OCI-LY7 (cell line): ENCODE measurements at regions not wholly inside any gene's neighbourhood (a gene's known extent, or its start where the extent isn't known, plus 50 kb on each side); places are given as distances from the start of the nearest gene placed in this dataset.
"Not testable (repeated sequence)": the region's sequence is repeated elsewhere in the genome, so short reads cannot be mapped to it uniquely, and the experiment has no call there.

ENCODE experiments used
- BruUV-seq: library from RNA; stranded (reverse); fragments of 400-500 nt; replicated peaks from 2 replicates; lab custom pipeline; 2021; lab: Mats Ljungman, UMichigan
- CTCF ChIA-PET: fragments of 300-600 bp; sonication (Branson Sonifier 250); formaldehyde crosslinking; loops from one replicate; lab custom pipeline; 2022; ENCODE audit warnings: antibody characterized with exemption; ENCODE audit not compliant: unreplicated experiment; lab: Charles Lee
- POLR2A ChIA-PET: fragments of 300-600 bp; sonication (Branson Sonifier 250); formaldehyde crosslinking; loops from one replicate; lab custom pipeline; 2022; ENCODE audit warnings: antibody characterized with exemption; lab: Charles Lee
- DNase-seq: peaks from one replicate; pipeline ENCODE4 v3.0.0-alpha.2; 2015; ENCODE audit warnings: low spot score
- H2AFZ ChIP-seq: fragments of 200-600 bp; sonication (generic), shearing (Covaris generic); 2 replicates; pipeline ENCODE4 v1.6.1; 2014; ENCODE audit warnings: mild to moderate bottlenecking, antibody characterized with exemption, low read length, moderate library complexity
- H3K27ac ChIP-seq: fragments of 200-600 bp; sonication (generic); 2 replicates; pipeline ENCODE4 v1.5.1; 2014; ENCODE audit warnings: mixed run types, low read depth, mild to moderate bottlenecking, moderate library complexity, low read length, inconsistent platforms; ENCODE audit not compliant: poor library complexity, severe bottlenecking
- H3K36me3 ChIP-seq: fragments of 200-600 bp; sonication (generic); 2 replicates; pipeline ENCODE4 v1.6.1; 2014; ENCODE audit warnings: mild to moderate bottlenecking, antibody characterized with exemption, low read length, moderate library complexity, mixed read lengths; ENCODE audit not compliant: insufficient read depth
- H3K4me1 ChIP-seq: fragments of 200-600 bp; sonication (generic); 2 replicates; pipeline ENCODE4 v1.5.1; 2014; ENCODE audit warnings: mild to moderate bottlenecking, low read length; ENCODE audit not compliant: insufficient read depth, poor library complexity, severe bottlenecking
- H3K4me2 ChIP-seq: fragments of 200-600 bp; sonication (generic); 2 replicates; pipeline ENCODE4 v1.6.1; 2014; ENCODE audit warnings: mild to moderate bottlenecking, low read length
- H3K4me3 ChIP-seq: fragments of 200-600 bp; sonication (generic); 2 replicates; pipeline ENCODE4 v1.5.1; 2014; ENCODE audit warnings: mild to moderate bottlenecking, low read depth, low read length; ENCODE audit not compliant: poor library complexity, severe bottlenecking
- H3K79me2 ChIP-seq: fragments of 200-600 bp; sonication (generic); 2 replicates; pipeline ENCODE4 v1.6.1; 2016; ENCODE audit warnings: low read depth, mild to moderate bottlenecking, low read length, moderate library complexity, mixed read lengths; ENCODE audit not compliant: insufficient read depth
- H3K9me2 ChIP-seq: fragments of 200-600 bp; sonication (generic); 2 replicates; pipeline ENCODE4 v1.6.1; 2016; ENCODE audit warnings: mild to moderate bottlenecking, low read length, mixed read lengths; ENCODE audit not compliant: insufficient read depth
- H3K9me3 ChIP-seq: fragments of 200-600 bp; sonication (generic); 2 replicates; pipeline ENCODE4 v1.6.1; 2014; ENCODE audit warnings: mild to moderate bottlenecking, mixed run types, low read length, mixed read lengths
- H4K20me1 ChIP-seq: fragments of 200-600 bp; sonication (generic); 2 replicates; pipeline ENCODE4 v1.6.1; 2014; ENCODE audit warnings: mild to moderate bottlenecking, antibody characterized with exemption, low read length, moderate library complexity, mixed read lengths; ENCODE audit not compliant: insufficient read depth
- EZH2phosphoT487 ChIP-seq: fragments of 200-600 bp; sonication (generic); IDR thresholded peaks from 2 replicates; pipeline ENCODE4 v1.6.1; 2018; ENCODE audit warnings: low read depth, borderline replicate concordance, mild to moderate bottlenecking, mixed run types, antibody characterized with exemption, low read length, moderate library complexity, mixed read lengths
- intact Hi-C: fragments of 100-400 bp; cut with micrococcal nuclease; formaldehyde crosslinking; loops from one replicate; pipeline ENCODE4 v1.10.0; 2022; ENCODE audit not compliant: unreplicated experiment
- TF ChIP-seq, protein P1 (sequence below): fragments of 200-600 bp; sonication (generic); conservative IDR thresholded peaks from 2 replicates; pipeline ENCODE4 v1.5.1; 2014; ENCODE audit warnings: mild to moderate bottlenecking, antibody characterized with exemption, low read length, moderate library complexity, mixed read lengths

DNA sequence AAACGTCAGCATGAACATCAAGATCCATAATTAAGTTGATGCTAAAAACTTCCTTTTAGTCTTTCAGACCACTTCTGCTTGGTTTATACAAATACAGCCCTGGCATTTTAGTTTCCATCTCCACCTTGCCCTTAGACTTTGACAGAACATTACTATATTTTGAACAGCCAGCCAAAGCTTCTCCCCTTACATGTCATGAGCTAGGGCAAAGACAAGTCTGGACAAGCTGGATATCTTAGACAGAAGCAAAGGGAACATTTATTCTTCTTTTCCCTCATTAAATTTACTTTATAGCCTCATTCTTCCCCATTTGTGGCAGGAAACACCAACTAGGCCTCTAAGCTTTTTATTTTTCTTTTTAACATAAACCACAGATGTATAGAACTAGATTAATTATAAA, 403.3 kb downstream of the SUCLG1 start:
- Histone ChIP-seq H4K20me1 (no peaks in the 10 kb centered on the region), H3K4me2 (no peak overlapping the region), H3K36me3 (no peaks in the 10 kb centered on the region), H2AFZ (no peak overlapping the region), H3K4me1 (no peaks in the 10 kb centered on the region), H3K27ac (no peak overlapping the region), H3K4me3 (no peak overlapping the region), H3K9me3 (no peaks in the 10 kb centered on the region), H3K79me2 (no peaks in the 10 kb centered on the region), H3K9me2 (no peaks in the 10 kb centered on the region)
- POLR2A ChIA-PET: interaction anchor here (1.2 kb wide), 1 partner anchor 23 kb away, joined by 3 read pairs; no protein-coding TSS in a partner anchor
- CTCF ChIA-PET: no interaction called here
- no peak for DNase-seq
- no peak for TF ChIP-seq EZH2phosphoT487
- TF ChIP-seq, protein P1, sequence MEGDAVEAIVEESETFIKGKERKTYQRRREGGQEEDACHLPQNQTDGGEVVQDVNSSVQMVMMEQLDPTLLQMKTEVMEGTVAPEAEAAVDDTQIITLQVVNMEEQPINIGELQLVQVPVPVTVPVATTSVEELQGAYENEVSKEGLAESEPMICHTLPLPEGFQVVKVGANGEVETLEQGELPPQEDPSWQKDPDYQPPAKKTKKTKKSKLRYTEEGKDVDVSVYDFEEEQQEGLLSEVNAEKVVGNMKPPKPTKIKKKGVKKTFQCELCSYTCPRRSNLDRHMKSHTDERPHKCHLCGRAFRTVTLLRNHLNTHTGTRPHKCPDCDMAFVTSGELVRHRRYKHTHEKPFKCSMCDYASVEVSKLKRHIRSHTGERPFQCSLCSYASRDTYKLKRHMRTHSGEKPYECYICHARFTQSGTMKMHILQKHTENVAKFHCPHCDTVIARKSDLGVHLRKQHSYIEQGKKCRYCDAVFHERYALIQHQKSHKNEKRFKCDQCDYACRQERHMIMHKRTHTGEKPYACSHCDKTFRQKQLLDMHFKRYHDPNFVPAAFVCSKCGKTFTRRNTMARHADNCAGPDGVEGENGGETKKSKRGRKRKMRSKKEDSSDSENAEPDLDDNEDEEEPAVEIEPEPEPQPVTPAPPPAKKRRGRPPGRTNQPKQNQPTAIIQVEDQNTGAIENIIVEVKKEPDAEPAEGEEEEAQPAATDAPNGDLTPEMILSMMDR: no peak
- intact Hi-C loops: no loop called here
- no TSS peak for BruUV-seq

DNA sequence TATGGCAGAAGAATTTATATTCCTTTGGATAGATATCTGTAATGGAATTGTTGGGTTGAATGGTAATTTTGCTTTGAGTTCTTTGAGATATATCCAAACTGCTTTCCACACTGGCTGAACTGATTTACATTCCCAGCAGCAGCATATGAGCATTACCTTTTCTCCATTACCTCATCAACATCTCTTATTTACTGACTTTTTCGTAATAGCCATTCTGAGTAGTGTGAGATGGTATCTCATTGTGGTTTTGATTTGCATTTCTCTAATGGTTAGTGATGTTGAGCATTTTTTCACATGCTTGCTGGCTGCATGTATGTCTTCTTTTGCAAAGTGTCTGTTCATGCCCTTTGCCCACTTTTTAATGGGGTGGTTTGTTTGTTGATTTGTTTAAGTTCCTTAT, 404.5 kb downstream of the SUCLG1 start:
- H3K4me1 ChIP-seq, H3K9me3 ChIP-seq, POLR2A ChIA-PET, BruUV-seq, CTCF ChIA-PET, H3K36me3 ChIP-seq, H3K27ac ChIP-seq, H3K4me2 ChIP-seq, H4K20me1 ChIP-seq, H3K9me2 ChIP-seq, intact Hi-C loops, H2AFZ ChIP-seq, H3K4me3 ChIP-seq, H3K79me2 ChIP-seq, DNase-seq: not testable (repeated sequence)

DNA sequence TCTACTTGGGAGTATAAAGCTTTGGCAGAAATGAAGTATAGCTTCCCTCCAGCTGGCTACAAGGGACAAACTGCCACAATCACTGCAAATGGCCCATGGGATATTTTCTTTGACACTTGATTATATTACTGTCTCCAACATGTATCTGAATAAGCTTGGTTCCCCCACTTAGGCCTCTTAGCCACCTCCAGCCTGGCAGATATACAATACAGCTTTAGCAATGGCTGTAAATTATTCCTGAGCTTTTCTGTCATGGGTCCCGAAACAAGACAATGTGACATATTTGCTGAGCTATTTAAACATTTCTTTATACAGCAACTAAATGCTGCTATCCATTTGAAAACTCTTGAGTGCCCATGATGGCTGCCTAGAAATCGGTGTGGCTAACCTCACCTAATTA, 406.2 kb downstream of the SUCLG1 start:
- intact Hi-C loops: no loop called here
- TF ChIP-seq, protein P1: no peak
- TF ChIP-seq EZH2phosphoT487: no peak
- POLR2A ChIA-PET: interaction anchor here (0.6 to 0.9 kb wide), 2 partner anchors 16 to 151 kb away, joined by 3 read pairs; no protein-coding TSS in a partner anchor
- CTCF ChIA-PET: no interaction called here
- no peak for DNase-seq
- Histone ChIP-seq H3K27ac (no peak overlapping the region), H3K36me3 (no peaks in the 10 kb centered on the region), H3K9me3 (no peaks in the 10 kb centered on the region), H2AFZ (no peak overlapping the region), H3K9me2 (no peaks in the 10 kb centered on the region), H3K4me2 (no peak overlapping the region), H3K4me1 (no peaks in the 10 kb centered on the region), H3K4me3 (no peak overlapping the region), H3K79me2 (no peaks in the 10 kb centered on the region), H4K20me1 (no peaks in the 10 kb centered on the region)
- BruUV-seq: no TSS peak
